Astrocyte (in vitro differentiated cells and primary cell): ENCODE measurements at regions not wholly inside any gene's neighbourhood (a gene's known extent, or its start where the extent isn't known, plus 50 kb on each side); places are given as distances from the start of the nearest gene placed in this dataset.

Experiments used
- DNase-seq: peaks from one replicate; pipeline ENCODE4 v3.0.0-alpha.2; 2010; ENCODE audit warnings: low read depth
- FAIRE-seq: peaks from 2 replicates; lab custom pipeline; 2011; peaks lifted over from hg19 to GRCh38; lab: Jason Lieb, UNC
- H2AFZ ChIP-seq: 2 replicates; pipeline ENCODE4 v1.6.0; 2012; ENCODE audit warnings: low read depth, low read length, inconsistent platforms
- H3K27ac ChIP-seq: 2 replicates; pipeline ENCODE4 v1.5.1; 2011; ENCODE audit warnings: low read depth, low read length, inconsistent platforms
- H3K27me3 ChIP-seq: 2 replicates; pipeline ENCODE4 v1.6.0; 2011; ENCODE audit warnings: low read length, inconsistent platforms; ENCODE audit not compliant: insufficient read depth
- H3K36me3 ChIP-seq: 2 replicates; pipeline ENCODE4 v1.5.1; 2011; ENCODE audit warnings: low read length, inconsistent platforms; ENCODE audit not compliant: insufficient read depth
- H3K4me1 ChIP-seq: 2 replicates; pipeline ENCODE4 v1.5.1; 2011; ENCODE audit warnings: low read length, inconsistent platforms; ENCODE audit not compliant: insufficient read depth
- H3K4me2 ChIP-seq: 2 replicates; pipeline ENCODE4 v1.6.0; 2012; ENCODE audit warnings: low read length, inconsistent platforms
- H3K4me3 ChIP-seq: 2 replicates; pipeline ENCODE4 v1.5.1; 2011; ENCODE audit warnings: low read depth, mild to moderate bottlenecking, low read length, inconsistent platforms; ENCODE audit not compliant: insufficient read depth
- H3K79me2 ChIP-seq: 2 replicates; pipeline ENCODE4 v1.6.0; 2012; ENCODE audit warnings: mild to moderate bottlenecking, low read length, inconsistent platforms; ENCODE audit not compliant: insufficient read depth
- H3K9ac ChIP-seq: 2 replicates; pipeline ENCODE4 v1.6.0; 2012; ENCODE audit warnings: mild to moderate bottlenecking, low read length, inconsistent platforms
- H3K9me3 ChIP-seq: 2 replicates; pipeline ENCODE4 v1.5.1; 2012; ENCODE audit warnings: low read depth, mild to moderate bottlenecking, low read length, inconsistent platforms; ENCODE audit not compliant: insufficient read depth
- H4K20me1 ChIP-seq: 2 replicates; pipeline ENCODE4 v1.6.0; 2012; ENCODE audit warnings: low read length, inconsistent platforms; ENCODE audit not compliant: insufficient read depth
- H3K27ac Mint-ChIP-seq: one replicate; pipeline ENCODE4 v1.8.0; 2021; ENCODE audit warnings: mild to moderate bottlenecking, mixed read lengths; ENCODE audit not compliant: unreplicated experiment
- H3K27me3 Mint-ChIP-seq: one replicate; pipeline ENCODE4 v1.8.0; 2021; ENCODE audit warnings: low read depth, mixed read lengths; ENCODE audit not compliant: unreplicated experiment
- H3K36me3 Mint-ChIP-seq: one replicate; pipeline ENCODE4 v1.8.0; 2021; ENCODE audit warnings: low read depth, mixed read lengths; ENCODE audit not compliant: unreplicated experiment
- H3K4me1 Mint-ChIP-seq: one replicate; pipeline ENCODE4 v1.8.0; 2021; ENCODE audit warnings: low read depth, mixed read lengths; ENCODE audit not compliant: unreplicated experiment
- H3K4me3 Mint-ChIP-seq: one replicate; pipeline ENCODE4 v1.8.0; 2021; ENCODE audit warnings: mild to moderate bottlenecking, moderate library complexity, mixed read lengths; ENCODE audit not compliant: unreplicated experiment
- H3K9me3 Mint-ChIP-seq: one replicate; pipeline ENCODE4 v1.8.0; 2021; ENCODE audit warnings: mild to moderate bottlenecking, mixed read lengths; ENCODE audit not compliant: unreplicated experiment
- CTCF ChIP-seq: IDR thresholded peaks from 2 replicates; pipeline ENCODE4 v1.5.1; 2011; ENCODE audit warnings: low read depth, mild to moderate bottlenecking, inconsistent platforms, low read length, moderate library complexity; ENCODE audit not compliant: insufficient read depth
- EZH2 ChIP-seq: IDR thresholded peaks from 2 replicates; pipeline ENCODE4 v1.6.1; 2012; ENCODE audit warnings: mild to moderate bottlenecking, low read length, inconsistent platforms; ENCODE audit not compliant: insufficient read depth

- peaks cover 4% of the 10 kb centered on the region for H3K27me3 ChIP-seq
- no peaks in the 10 kb centered on the region for H3K4me1 ChIP-seq
- no peaks in the 10 kb centered on the region for H3K9me3 ChIP-seq
- H3K4me2 ChIP-seq = no peak overlapping the region
- Mint-ChIP-seq H3K4me1 (no peaks in the 10 kb centered on the region), H3K9me3 (peaks cover 6% of the 10 kb centered on the region), H3K36me3 (no peaks in the 10 kb centered on the region), H3K4me3 (no peak overlapping the region), H3K27me3 (peaks cover 28% of the 10 kb centered on the region), H3K27ac (no peak overlapping the region)
- no peaks in the 10 kb centered on the region for H3K79me2 ChIP-seq
- no peak overlapping the region for H2AFZ ChIP-seq
- H3K36me3 ChIP-seq = no peaks in the 10 kb centered on the region
- no peak overlapping the region for H3K27ac ChIP-seq
- FAIRE-seq (no peak), DNase-seq (no peak)
- no peak overlapping the region for H3K9ac ChIP-seq
- H3K4me3 ChIP-seq = no peak overlapping the region
- no peaks in the 10 kb centered on the region for H4K20me1 ChIP-seq
- TF ChIP-seq CTCF (no peak), EZH2 (no peak)
Measured at GRCh38 chr20:37610203-37610798, 82.6 kb upstream of the BLCAP start.

- no peak overlapping the region for H3K9ac ChIP-seq
- Mint-ChIP-seq H3K27ac (no peak overlapping the region), H3K36me3 (no peaks in the 10 kb centered on the region), H3K4me3 (no peak overlapping the region), H3K27me3 (peaks cover 40% of the 10 kb centered on the region), H3K9me3 (peaks cover 4% of the 10 kb centered on the region), H3K4me1 (peaks cover 5% of the 10 kb centered on the region)
- H3K27ac ChIP-seq = no peak overlapping the region
- no peak for TF ChIP-seq EZH2
- no peak for TF ChIP-seq CTCF
- DNase-seq = no peak
- no peaks in the 10 kb centered on the region for H3K36me3 ChIP-seq
- H3K27me3 ChIP-seq = peaks cover 18% of the 10 kb centered on the region
- no peak for FAIRE-seq
- no peak overlapping the region for H3K4me3 ChIP-seq
- no peaks in the 10 kb centered on the region for H3K79me2 ChIP-seq
- peaks cover 10% of the 10 kb centered on the region for H3K4me1 ChIP-seq
- no peak overlapping the region for H3K4me2 ChIP-seq
- no peaks in the 10 kb centered on the region for H3K9me3 ChIP-seq
- H4K20me1 ChIP-seq = no peaks in the 10 kb centered on the region
- no peak overlapping the region for H2AFZ ChIP-seq
Measured at GRCh38 chr20:37602634-37603033, 75.0 kb upstream of the BLCAP start.

- no peak overlapping the region for H2AFZ ChIP-seq
- H3K9ac ChIP-seq = no peak overlapping the region
- no peak overlapping the region for H3K27ac ChIP-seq
- Mint-ChIP-seq H3K27ac (no peak overlapping the region), H3K36me3 (no peaks in the 10 kb centered on the region), H3K27me3 (peaks cover 51% of the 10 kb centered on the region), H3K4me1 (peaks cover 5% of the 10 kb centered on the region), H3K9me3 (peaks cover 4% of the 10 kb centered on the region), H3K4me3 (no peak overlapping the region)
- H3K27me3 ChIP-seq = peaks cover 21% of the 10 kb centered on the region
- H3K9me3 ChIP-seq = no peaks in the 10 kb centered on the region
- no peaks in the 10 kb centered on the region for H3K79me2 ChIP-seq
- FAIRE-seq = no peak
- no peaks in the 10 kb centered on the region for H3K36me3 ChIP-seq
- peaks cover 10% of the 10 kb centered on the region for H3K4me1 ChIP-seq
- no peak overlapping the region for H3K4me3 ChIP-seq
- H4K20me1 ChIP-seq = no peaks in the 10 kb centered on the region
- no peak for TF ChIP-seq EZH2
- DNase-seq = no peak
- no peak overlapping the region for H3K4me2 ChIP-seq
Measured at GRCh38 chr20:37600486-37600885, 72.8 kb upstream of the BLCAP start.
